Gastroesophageal sphincter (tissue), 3 donors: ENCODE measurements at regions not wholly inside any gene's neighbourhood (a gene's known extent, or its start where the extent isn't known, plus 50 kb on each side); places are given as distances from the start of the nearest gene placed in this dataset.
"Not testable (repeated sequence)": the region's sequence is repeated elsewhere in the genome, so short reads cannot be mapped to it uniquely, and the experiment has no call there.

Experiments used
- POLR2A ChIP-seq, 2 donors: fragments of 450-650 bp; IDR thresholded peaks; one replicate each; pipeline ENCODE4 v1.6.1; 2017; ENCODE audit warnings: antibody characterized with exemption in 2 of 2, mild to moderate bottlenecking in 2 of 2, moderate library complexity in 1 of 2
- TF ChIP-seq, protein P1 (sequence below), 4 experiments: fragments of 200-600 bp in 2 of 4; fragments of 450-650 bp in 2 of 4; sonication (generic) in 1 of 4; IDR thresholded peaks; one replicate each; pipeline ENCODE4 v1.5.1; 2017 to 2019; ENCODE audit warnings: antibody characterized with exemption in 4 of 4, mild to moderate bottlenecking in 2 of 4, moderate library complexity in 2 of 4

DNA sequence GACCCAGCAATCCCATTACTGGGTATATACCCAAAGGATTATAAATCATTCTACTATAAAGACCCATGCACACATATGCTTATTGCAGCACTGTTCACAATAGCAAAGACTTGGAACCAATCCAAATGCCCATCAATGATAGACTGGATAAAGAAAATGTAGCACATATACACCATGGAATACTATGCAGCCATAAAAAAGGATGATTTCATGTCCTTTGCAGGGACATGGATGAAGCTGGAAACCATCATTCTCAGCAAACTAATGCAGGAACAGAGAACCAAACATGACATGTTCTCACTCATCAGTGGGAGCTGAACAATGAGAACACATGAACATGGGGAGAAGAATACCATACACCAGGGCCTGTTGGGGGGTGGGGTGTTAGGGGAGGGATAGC is 339.6 kb upstream of the KLHL4 start:
- TF ChIP-seq, protein P1, sequence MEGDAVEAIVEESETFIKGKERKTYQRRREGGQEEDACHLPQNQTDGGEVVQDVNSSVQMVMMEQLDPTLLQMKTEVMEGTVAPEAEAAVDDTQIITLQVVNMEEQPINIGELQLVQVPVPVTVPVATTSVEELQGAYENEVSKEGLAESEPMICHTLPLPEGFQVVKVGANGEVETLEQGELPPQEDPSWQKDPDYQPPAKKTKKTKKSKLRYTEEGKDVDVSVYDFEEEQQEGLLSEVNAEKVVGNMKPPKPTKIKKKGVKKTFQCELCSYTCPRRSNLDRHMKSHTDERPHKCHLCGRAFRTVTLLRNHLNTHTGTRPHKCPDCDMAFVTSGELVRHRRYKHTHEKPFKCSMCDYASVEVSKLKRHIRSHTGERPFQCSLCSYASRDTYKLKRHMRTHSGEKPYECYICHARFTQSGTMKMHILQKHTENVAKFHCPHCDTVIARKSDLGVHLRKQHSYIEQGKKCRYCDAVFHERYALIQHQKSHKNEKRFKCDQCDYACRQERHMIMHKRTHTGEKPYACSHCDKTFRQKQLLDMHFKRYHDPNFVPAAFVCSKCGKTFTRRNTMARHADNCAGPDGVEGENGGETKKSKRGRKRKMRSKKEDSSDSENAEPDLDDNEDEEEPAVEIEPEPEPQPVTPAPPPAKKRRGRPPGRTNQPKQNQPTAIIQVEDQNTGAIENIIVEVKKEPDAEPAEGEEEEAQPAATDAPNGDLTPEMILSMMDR (IDR thresholded peaks at IDR 0.05): not testable (repeated sequence)
- TF ChIP-seq POLR2A (IDR thresholded peaks at IDR 0.05): not testable (repeated sequence)
